ENCODE measurements at regions not wholly inside any gene's neighbourhood (a gene's known extent, or its start where the extent isn't known, plus 50 kb on each side); places are given as distances from the start of the nearest gene placed in this dataset.

DNA sequence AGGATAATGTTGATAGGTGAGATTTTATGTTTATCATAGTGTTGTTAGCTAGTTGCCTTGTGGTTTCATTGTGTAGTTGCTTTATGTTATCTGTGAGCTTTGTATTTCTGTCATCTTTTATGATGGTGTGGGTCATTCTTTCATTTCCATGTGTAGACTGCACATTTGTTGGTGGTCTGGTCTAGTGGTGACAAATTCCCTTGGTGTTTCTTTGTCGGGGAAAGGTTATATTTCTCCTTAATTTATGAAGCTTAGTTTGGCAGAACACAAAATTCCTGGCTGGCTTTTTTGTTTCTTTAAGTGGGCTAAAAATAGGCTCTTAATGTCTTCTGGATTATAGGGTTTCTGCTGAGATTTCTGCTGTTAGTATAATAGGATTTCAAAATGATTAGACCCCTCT lies 347.2 kb upstream of the ADAMTS5 start:
- H3K27me3 ChIP-seq (ENCODE audit: control insufficient read depth, low read length), result no peaks in the 10 kb centered on the region
- H3K4me3 ChIP-seq (ENCODE audit: low read length), result no peak overlapping the region
- H3K36me3 ChIP-seq (ENCODE audit: control insufficient read depth, low read length), result no peaks in the 10 kb centered on the region
- no peaks in the 10 kb centered on the region for H3F3A ChIP-seq (ENCODE audit: control insufficient read depth, insufficient read depth)
- no peaks in the 10 kb centered on the region; the same call in 1 of the 2 replicates for H3K9me3 ChIP-seq (ENCODE audit: control insufficient read depth, insufficient read depth, low read length)
- no peaks in the 10 kb centered on the region for H3K4me1 ChIP-seq (ENCODE audit: control insufficient read depth, low read length)
- H3K27ac ChIP-seq (ENCODE audit: low read depth, low read length), result no peak overlapping the region
- TF ChIP-seq, protein P1, sequence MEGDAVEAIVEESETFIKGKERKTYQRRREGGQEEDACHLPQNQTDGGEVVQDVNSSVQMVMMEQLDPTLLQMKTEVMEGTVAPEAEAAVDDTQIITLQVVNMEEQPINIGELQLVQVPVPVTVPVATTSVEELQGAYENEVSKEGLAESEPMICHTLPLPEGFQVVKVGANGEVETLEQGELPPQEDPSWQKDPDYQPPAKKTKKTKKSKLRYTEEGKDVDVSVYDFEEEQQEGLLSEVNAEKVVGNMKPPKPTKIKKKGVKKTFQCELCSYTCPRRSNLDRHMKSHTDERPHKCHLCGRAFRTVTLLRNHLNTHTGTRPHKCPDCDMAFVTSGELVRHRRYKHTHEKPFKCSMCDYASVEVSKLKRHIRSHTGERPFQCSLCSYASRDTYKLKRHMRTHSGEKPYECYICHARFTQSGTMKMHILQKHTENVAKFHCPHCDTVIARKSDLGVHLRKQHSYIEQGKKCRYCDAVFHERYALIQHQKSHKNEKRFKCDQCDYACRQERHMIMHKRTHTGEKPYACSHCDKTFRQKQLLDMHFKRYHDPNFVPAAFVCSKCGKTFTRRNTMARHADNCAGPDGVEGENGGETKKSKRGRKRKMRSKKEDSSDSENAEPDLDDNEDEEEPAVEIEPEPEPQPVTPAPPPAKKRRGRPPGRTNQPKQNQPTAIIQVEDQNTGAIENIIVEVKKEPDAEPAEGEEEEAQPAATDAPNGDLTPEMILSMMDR (IDR thresholded peaks at IDR 0.05; ENCODE audit: low read depth, low read length, poor library complexity, severe bottlenecking), result no peak
- no peak for TF ChIP-seq EZH2phosphoT487 (IDR thresholded peaks at IDR 0.05; ENCODE audit: borderline replicate concordance, low read length)
- no peaks in the 10 kb centered on the region for H3K79me2 ChIP-seq (ENCODE audit: control insufficient read depth, low read length)
- no peaks in the 10 kb centered on the region for H3K9me2 ChIP-seq (replicated peaks; ENCODE audit: control insufficient read depth, low read length)
- H4K20me1 ChIP-seq (ENCODE audit: control insufficient read depth, insufficient read depth, low read depth, low read length), result no peaks in the 10 kb centered on the region
- H3K4me2 ChIP-seq (ENCODE audit: low read length), result no peak overlapping the region

- Histone ChIP-seq H3K4me1 (ENCODE audit: control insufficient read depth, low read length) (no peaks in the 10 kb centered on the region), H3K27me3 (ENCODE audit: control insufficient read depth, low read length) (no peaks in the 10 kb centered on the region), H3K79me2 (ENCODE audit: control insufficient read depth, low read length) (no peaks in the 10 kb centered on the region), H3K9me3 (ENCODE audit: control insufficient read depth, insufficient read depth, low read length) (peaks cover 6% of the 10 kb centered on the region; the same call in 1 of the 2 replicates), H3K4me3 (ENCODE audit: low read length) (no peak overlapping the region), H3K9me2 (replicated peaks; ENCODE audit: control insufficient read depth, low read length) (no peaks in the 10 kb centered on the region), H3K4me2 (ENCODE audit: low read length) (no peak overlapping the region), H3K36me3 (ENCODE audit: control insufficient read depth, low read length) (no peaks in the 10 kb centered on the region), H3F3A (ENCODE audit: control insufficient read depth, insufficient read depth) (no peaks in the 10 kb centered on the region), H3K27ac (ENCODE audit: low read depth, low read length) (no peak overlapping the region), H4K20me1 (ENCODE audit: control insufficient read depth, insufficient read depth, low read depth, low read length) (no peaks in the 10 kb centered on the region)
- TF ChIP-seq, protein P1 (IDR thresholded peaks at IDR 0.05; ENCODE audit: low read depth, low read length, poor library complexity, severe bottlenecking), result no peak
- no peak for TF ChIP-seq EZH2phosphoT487 (IDR thresholded peaks at IDR 0.05; ENCODE audit: borderline replicate concordance, low read length)
Observed at GRCh38 chr21:27306791-27307775, 340.2 kb upstream of the ADAMTS5 start.

DNA sequence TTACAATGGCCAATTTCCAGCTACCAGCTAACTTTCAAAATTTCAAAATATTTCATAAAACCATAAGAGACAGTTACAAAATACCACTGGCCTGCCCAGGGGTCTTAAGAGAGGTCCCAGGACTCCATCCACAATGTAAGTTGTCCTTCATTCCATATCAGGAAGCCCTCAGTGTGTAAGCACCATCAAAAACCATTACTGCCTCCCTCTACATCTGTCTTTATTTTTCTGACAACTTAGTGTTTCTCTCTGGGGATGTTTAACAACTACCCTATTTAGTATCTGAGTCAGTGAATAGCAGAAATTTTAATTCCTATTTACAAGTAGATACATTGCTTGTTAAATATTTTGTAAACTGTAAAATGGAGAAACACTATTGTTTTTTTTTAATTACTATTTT lies 339.3 kb upstream of the ADAMTS5 start:
- Histone ChIP-seq H3K4me1 (ENCODE audit: control insufficient read depth, low read length) (no peaks in the 10 kb centered on the region), H3K9me3 (ENCODE audit: control insufficient read depth, insufficient read depth, low read length) (peaks cover 8% of the 10 kb centered on the region; the same call in 1 of the 2 replicates), H3K9me2 (replicated peaks; ENCODE audit: control insufficient read depth, low read length) (no peaks in the 10 kb centered on the region), H3K27me3 (ENCODE audit: control insufficient read depth, low read length) (no peaks in the 10 kb centered on the region), H3K36me3 (ENCODE audit: control insufficient read depth, low read length) (no peaks in the 10 kb centered on the region), H3F3A (ENCODE audit: control insufficient read depth, insufficient read depth) (no peaks in the 10 kb centered on the region), H3K4me3 (ENCODE audit: low read length) (no peak overlapping the region), H3K27ac (ENCODE audit: low read depth, low read length) (no peak overlapping the region), H4K20me1 (ENCODE audit: control insufficient read depth, insufficient read depth, low read depth, low read length) (no peaks in the 10 kb centered on the region), H3K4me2 (ENCODE audit: low read length) (no peak overlapping the region), H3K79me2 (ENCODE audit: control insufficient read depth, low read length) (no peaks in the 10 kb centered on the region)
- TF ChIP-seq, protein P1 (IDR thresholded peaks at IDR 0.05; ENCODE audit: low read depth, low read length, poor library complexity, severe bottlenecking), result no peak
- TF ChIP-seq EZH2phosphoT487 (IDR thresholded peaks at IDR 0.05; ENCODE audit: borderline replicate concordance, low read length), result no peak
